Esophagus muscularis mucosa (tissue), 4 donors: ENCODE measurements at regions not wholly inside any gene's neighbourhood (a gene's known extent, or its start where the extent isn't known, plus 50 kb on each side); places are given as distances from the start of the nearest gene placed in this dataset.

Experiments
- DNase-seq: peaks from one replicate; pipeline ENCODE4 v3.0.0-alpha.2; 2017; ENCODE audit errors: extremely low spot score
- H3K27ac ChIP-seq, 4 donors: fragments of 200-600 bp; sonication (generic); replicated peaks in 1 of 4; 1 replicate in 3 of 4; 2 replicates in 1 of 4; pipeline ENCODE4 v1.5.1; 2016 to 2019; ENCODE audit warnings: mild to moderate bottlenecking in 1 of 4
- H3K27me3 ChIP-seq, 4 donors: fragments of 200-600 bp; sonication (generic); one replicate each; pipeline versions ENCODE4 v1.5.1 to v1.6.0; 2016 to 2019
- H3K36me3 ChIP-seq, 4 donors: fragments of 200-600 bp; sonication (generic); one replicate each; pipeline ENCODE4 v1.5.1; 2016 to 2019
- H3K4me1 ChIP-seq, 4 donors: fragments of 200-600 bp; sonication (generic); one replicate each; pipeline ENCODE4 v1.5.1; 2016 to 2019
- H3K4me3 ChIP-seq, 4 donors: fragments of 200-600 bp; sonication (generic); 1 replicate in 2 of 4; 2 replicates in 2 of 4; pipeline ENCODE4 v1.5.1; 2016 to 2019; ENCODE audit warnings: mild to moderate bottlenecking in 4 of 4, moderate library complexity in 1 of 4
- H3K9me3 ChIP-seq, 4 donors: fragments of 200-600 bp; sonication (generic); 1 replicate in 3 of 4; 2 replicates in 1 of 4; pipeline ENCODE4 v1.5.1; 2016 to 2019
- CTCF ChIP-seq, 3 experiments: fragments of 200-600 bp in 2 of 3; fragments of 450-650 bp in 1 of 3; sonication (generic) in 2 of 3; IDR thresholded peaks; one replicate each; pipeline ENCODE4 v1.5.1; 2017 to 2019; ENCODE audit warnings: antibody characterized with exemption in 3 of 3, mild to moderate bottlenecking in 2 of 3, moderate library complexity in 1 of 3
- EP300 ChIP-seq: sonication (generic); formaldehyde crosslinking; IDR thresholded peaks from one replicate; pipeline ENCODE4 v1.6.1; 2017; ENCODE audit warnings: antibody characterized with exemption
- POLR2A ChIP-seq: fragments of 450-650 bp; IDR thresholded peaks from one replicate; pipeline ENCODE4 v1.6.1; 2017; ENCODE audit warnings: antibody characterized with exemption, moderate library complexity, mild to moderate bottlenecking, low read depth
- POLR2AphosphoS5 ChIP-seq, 2 donors: sonication (generic); formaldehyde crosslinking; IDR thresholded peaks; one replicate each; pipeline ENCODE4 v1.6.1; 2017; ENCODE audit warnings: antibody characterized with exemption in 2 of 2
- WGBS: methylation state at CpG from one replicate; pipeline ENCODE4 v1.1.5; 2018; 5-methylcytosine and 5-hydroxymethylcytosine counted together
- intact Hi-C: fragments of 100-400 bp; cut with DNase I; formaldehyde crosslinking; loops from one replicate; pipeline ENCODE4 v1.15.1; 2023

GRCh38 chr21:31599013-31599412, 60.5 kb upstream of the SOD1 start:
- Histone ChIP-seq H3K4me1 (no peaks in the 10 kb centered on the region), H3K27me3 (no peaks in the 10 kb centered on the region), H3K4me3 (no peak overlapping the region), H3K27ac (no peak overlapping the region), H3K36me3 (no peaks in the 10 kb centered on the region), H3K9me3 (peaks cover 0 to 5% (median 0%) of the 10 kb centered on the region in 4 donors)
- intact Hi-C loops: no loop called here
- TF ChIP-seq POLR2AphosphoS5 (IDR thresholded peaks at IDR 0.05) (no peak), EP300 (no peak), CTCF (IDR thresholded peaks at IDR 0.05) (no peak), POLR2A (no peak)
- WGBS: 90% methylated on average over 2 of the region's 3 CpGs
- DNase-seq: no peak

GRCh38 chr21:31597683-31598082, 61.8 kb upstream of the SOD1 start:
- H3K36me3 ChIP-seq: no peaks in the 10 kb centered on the region
- H3K4me1 ChIP-seq: peaks cover 0 to 4% (median 0%) of the 10 kb centered on the region in 4 donors
- 93% methylated on average over 5 of the region's 14 CpGs for WGBS
- no peak overlapping the region for H3K4me3 ChIP-seq
- H3K9me3 ChIP-seq: peaks cover 0 to 5% (median 0%) of the 10 kb centered on the region in 4 donors
- TF ChIP-seq POLR2A (no peak), EP300 (no peak), CTCF (IDR thresholded peaks at IDR 0.05) (no peak), POLR2AphosphoS5 (IDR thresholded peaks at IDR 0.05) (no peak)
- H3K27me3 ChIP-seq: no peaks in the 10 kb centered on the region
- intact Hi-C loops: no loop called here
- no peak overlapping the region for H3K27ac ChIP-seq
- DNase-seq: no peak

- H3K4me3 ChIP-seq: no peak overlapping the region
- H3K4me1 ChIP-seq: peaks cover 0 to 4% (median 0%) of the 10 kb centered on the region in 4 donors
- intact Hi-C loops: no loop called here
- no peak for TF ChIP-seq POLR2AphosphoS5 (IDR thresholded peaks at IDR 0.05)
- TF ChIP-seq EP300: no peak
- no peak for TF ChIP-seq POLR2A
- TF ChIP-seq CTCF (IDR thresholded peaks at IDR 0.05): no peak
- no peak overlapping the region for H3K27ac ChIP-seq
- 98% methylated on average over 8 of the region's 8 CpGs for WGBS
- DNase-seq: no peak
- H3K9me3 ChIP-seq: peaks cover 0 to 5% (median 0%) of the 10 kb centered on the region in 4 donors
- H3K27me3 ChIP-seq: no peaks in the 10 kb centered on the region
- no peaks in the 10 kb centered on the region for H3K36me3 ChIP-seq
Observed at GRCh38 chr21:31596055-31596454, 63.4 kb upstream of the SOD1 start.

- Histone ChIP-seq H3K4me3 (no peak overlapping the region), H3K27me3 (no peaks in the 10 kb centered on the region), H3K4me1 (peaks cover 0 to 4% (median 0%) of the 10 kb centered on the region in 4 donors), H3K9me3 (peaks cover 0 to 5% (median 0%) of the 10 kb centered on the region in 4 donors), H3K27ac (no peak overlapping the region), H3K36me3 (no peaks in the 10 kb centered on the region)
- WGBS: 91% methylated on average over 5 of the region's 6 CpGs
- no peak for DNase-seq
- TF ChIP-seq EP300 (no peak), CTCF (IDR thresholded peaks at IDR 0.05) (no peak), POLR2AphosphoS5 (IDR thresholded peaks at IDR 0.05) (no peak), POLR2A (no peak)
- intact Hi-C loops: no loop called here
Observed at GRCh38 chr21:31594726-31595125, 64.8 kb upstream of the SOD1 start.

- no peak for DNase-seq
- Histone ChIP-seq H3K27ac (no peak overlapping the region), H3K36me3 (no peaks in the 10 kb centered on the region), H3K4me3 (no peak overlapping the region), H3K9me3 (peaks cover 0 to 5% (median 0%) of the 10 kb centered on the region in 4 donors), H3K27me3 (no peaks in the 10 kb centered on the region), H3K4me1 (peaks cover 0 to 4% (median 0%) of the 10 kb centered on the region in 4 donors)
- no peak for TF ChIP-seq EP300
- no peak for TF ChIP-seq POLR2AphosphoS5 (IDR thresholded peaks at IDR 0.05)
- no peak for TF ChIP-seq POLR2A
- TF ChIP-seq CTCF (IDR thresholded peaks at IDR 0.05): no peak
- intact Hi-C loops: no loop called here
- 90% methylated on average over 3 of the region's 3 CpGs for WGBS
Observed at GRCh38 chr21:31594279-31594678, 65.2 kb upstream of the SOD1 start.
